Duodenal mucosa (tissue), 2 donors: ENCODE measurements at regions not wholly inside any gene's neighbourhood (a gene's known extent, or its start where the extent isn't known, plus 50 kb on each side); places are given as distances from the start of the nearest gene placed in this dataset.
"Not testable (repeated sequence)": the region's sequence is repeated elsewhere in the genome, so short reads cannot be mapped to it uniquely, and the experiment has no call there.

Experiments used
- H3K27ac ChIP-seq: one replicate; pipeline ENCODE4 v1.7.0; 2013; ENCODE audit warnings: low read depth, low read length
- H3K27me3 ChIP-seq, 2 donors: one replicate each; pipeline ENCODE4 v1.7.0; 2013; ENCODE audit warnings: low read length in 2 of 2, control low read depth in 1 of 2; ENCODE audit not compliant: insufficient read depth in 2 of 2, control insufficient read depth in 1 of 2
- H3K36me3 ChIP-seq, 2 donors: one replicate each; pipeline ENCODE4 v1.7.0; 2013; ENCODE audit warnings: low read length in 2 of 2, control low read depth in 1 of 2; ENCODE audit not compliant: insufficient read depth in 2 of 2, control insufficient read depth in 1 of 2
- H3K4me1 ChIP-seq, 2 donors: one replicate each; pipeline ENCODE4 v1.7.0; 2013; ENCODE audit warnings: low read length in 2 of 2, control low read depth in 1 of 2; ENCODE audit not compliant: insufficient read depth in 2 of 2, control insufficient read depth in 1 of 2
- H3K4me3 ChIP-seq, 2 donors: one replicate each; pipeline ENCODE4 v1.7.0; 2013; ENCODE audit warnings: low read length in 2 of 2, low read depth in 1 of 2
- H3K9ac ChIP-seq, 2 donors: one replicate each; pipeline ENCODE4 v1.7.0; 2013; ENCODE audit warnings: low read length in 2 of 2, low read depth in 1 of 2
- H3K9me3 ChIP-seq, 2 donors: one replicate each; pipeline ENCODE4 v1.7.0; 2013; ENCODE audit warnings: low read length in 2 of 2, control low read depth in 1 of 2; ENCODE audit not compliant: control insufficient read depth in 1 of 2

DNA sequence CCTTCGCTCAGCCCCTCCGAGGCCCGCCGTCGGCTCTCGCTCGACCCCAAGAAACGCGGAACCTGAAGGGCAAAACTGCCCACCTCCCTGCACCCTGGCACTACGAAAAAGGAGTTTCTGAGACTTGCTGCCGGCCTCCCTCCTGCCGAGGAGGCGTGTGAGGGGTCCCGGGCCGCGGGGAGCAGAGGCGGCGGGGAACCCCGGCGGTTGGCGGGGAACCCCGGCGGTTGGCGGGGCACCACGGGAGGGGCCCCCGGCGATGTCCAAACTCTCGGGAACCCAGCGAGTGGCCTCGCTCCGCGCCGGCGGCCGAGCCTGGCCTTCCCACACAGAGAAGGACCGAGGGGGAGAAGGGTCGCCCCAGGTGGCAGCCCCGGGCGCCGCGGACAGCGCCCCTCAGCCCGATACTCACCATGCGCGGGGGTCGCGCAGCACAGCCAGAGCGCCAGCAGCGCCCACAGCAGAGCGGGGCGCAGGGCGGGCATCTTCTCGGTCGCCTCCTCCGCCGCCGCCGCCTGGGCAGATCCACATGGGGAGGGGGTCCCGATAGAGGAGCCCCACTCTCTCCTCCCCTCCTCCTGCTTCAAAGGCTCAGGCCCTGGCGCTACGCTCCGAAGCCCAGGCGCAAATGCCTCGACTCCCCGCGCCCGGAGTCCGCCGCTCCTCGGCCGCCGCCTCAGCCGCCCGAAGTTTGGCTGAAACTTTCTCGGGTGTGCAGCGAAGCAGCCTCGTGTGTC, 69.4 kb upstream of the NUDT4B start:
- not testable (repeated sequence) for H3K36me3 ChIP-seq, H3K9me3 ChIP-seq, H3K9ac ChIP-seq, H3K27me3 ChIP-seq, H3K4me1 ChIP-seq
- peak overlapping the region in 1 of 2 donors; percentile 43 for H3K4me3 ChIP-seq
- H3K27ac ChIP-seq: peak overlapping the region; percentile 10

DNA sequence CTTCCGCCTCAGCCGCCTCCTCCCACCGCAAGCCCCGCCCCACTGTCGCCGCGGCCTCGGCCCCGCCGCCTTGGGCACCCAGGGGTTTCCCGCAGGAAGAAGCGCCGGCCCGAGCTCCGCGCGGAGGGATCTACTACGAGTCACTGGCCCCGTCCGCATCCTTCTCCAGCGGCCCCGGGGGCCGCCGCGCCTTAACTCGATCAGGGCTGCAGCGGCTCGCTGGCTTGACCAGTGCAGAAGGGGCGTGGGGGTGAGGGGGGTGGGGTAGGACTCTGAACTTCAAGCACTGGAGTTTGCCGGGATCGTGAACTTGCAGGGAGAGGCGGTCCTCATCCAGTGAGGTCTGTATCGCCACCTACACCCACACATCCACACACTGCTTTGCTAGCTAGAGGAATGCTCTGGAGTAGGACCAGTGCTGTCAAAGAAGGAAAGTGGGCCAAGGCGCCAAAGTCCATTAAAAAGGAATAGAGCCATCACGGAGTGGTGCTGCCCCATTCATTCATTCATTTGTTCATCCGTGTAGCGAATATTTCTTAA, 68.7 kb upstream of the NUDT4B start:
- H3K9me3 ChIP-seq, H3K36me3 ChIP-seq, H3K4me3 ChIP-seq, H3K4me1 ChIP-seq, H3K9ac ChIP-seq, H3K27me3 ChIP-seq, H3K27ac ChIP-seq: not testable (repeated sequence)

GRCh38 chr1:148686735-148687134, 61.8 kb upstream of the NUDT4B start:
- not testable (repeated sequence) for H3K27ac ChIP-seq, H3K9ac ChIP-seq, H3K36me3 ChIP-seq, H3K4me3 ChIP-seq, H3K4me1 ChIP-seq, H3K27me3 ChIP-seq, H3K9me3 ChIP-seq

DNA sequence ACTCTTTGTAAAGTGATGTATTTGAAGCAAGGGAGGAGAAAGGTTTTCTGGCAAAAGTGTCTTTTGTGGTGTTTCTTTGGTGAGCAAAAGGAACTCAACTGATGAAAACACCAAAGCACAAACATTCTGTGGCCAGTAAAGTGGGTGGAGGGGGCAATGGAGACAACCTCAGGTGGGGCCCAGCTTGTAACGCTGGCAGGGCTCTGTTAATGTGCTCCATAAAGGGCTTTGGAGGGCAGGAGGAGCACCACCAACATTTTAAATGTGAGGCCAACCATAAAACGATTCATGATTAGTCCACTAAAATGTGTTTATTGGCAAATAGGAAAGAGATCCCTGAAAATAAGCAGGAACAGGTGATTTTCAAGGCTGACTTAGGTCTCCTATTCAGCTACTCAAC, 61.2 kb upstream of the NUDT4B start:
- H3K4me3 ChIP-seq, H3K4me1 ChIP-seq, H3K27me3 ChIP-seq, H3K9me3 ChIP-seq, H3K9ac ChIP-seq, H3K27ac ChIP-seq, H3K36me3 ChIP-seq: not testable (repeated sequence)
